Esophagus (tissue), 2 donors: ENCODE measurements at regions not wholly inside any gene's neighbourhood (a gene's known extent, or its start where the extent isn't known, plus 50 kb on each side); places are given as distances from the start of the nearest gene placed in this dataset.

Experiments
- H3K27ac ChIP-seq, 2 donors: one replicate each; pipeline ENCODE4 v1.5.1; 2013; ENCODE audit warnings: low read depth in 2 of 2, mild to moderate bottlenecking in 2 of 2, inconsistent platforms in 1 of 2, low read length in 1 of 2, moderate library complexity in 1 of 2
- H3K27me3 ChIP-seq, 2 donors: one replicate each; pipeline ENCODE4 v1.6.1; 2013; ENCODE audit warnings: low read length in 2 of 2, control low read depth in 1 of 2, mild to moderate bottlenecking in 1 of 2; ENCODE audit not compliant: insufficient read depth in 2 of 2, control insufficient read depth in 1 of 2
- H3K36me3 ChIP-seq, 2 donors: one replicate each; pipeline ENCODE4 v1.6.1; 2013; ENCODE audit warnings: low read length in 1 of 2; ENCODE audit not compliant: control insufficient read depth in 2 of 2, insufficient read depth in 2 of 2
- H3K4me1 ChIP-seq, 2 donors: one replicate each; pipeline ENCODE4 v1.6.1; 2013; ENCODE audit warnings: low read length in 1 of 2; ENCODE audit not compliant: control insufficient read depth in 2 of 2, insufficient read depth in 2 of 2
- H3K4me3 ChIP-seq, 2 donors: one replicate each; pipeline ENCODE4 v1.5.1; 2013; ENCODE audit warnings: low read length in 2 of 2, mild to moderate bottlenecking in 2 of 2, low read depth in 1 of 2, moderate library complexity in 1 of 2
- H3K9me3 ChIP-seq, 2 donors: one replicate each; pipeline ENCODE4 v1.6.1; 2013; ENCODE audit warnings: mild to moderate bottlenecking in 2 of 2, low read depth in 1 of 2, low read length in 1 of 2, moderate library complexity in 1 of 2; ENCODE audit not compliant: control insufficient read depth in 2 of 2, insufficient read depth in 1 of 2
- WGBS, 2 donors: extraction: QIAGEN DNeasy Blood & Tissue Kit; methylation state at CpG; one replicate each; pipeline ENCODE4 v1.1.7; 2013; 5-methylcytosine and 5-hydroxymethylcytosine counted together
- donor health status: healthy with polysubstance abuse.
- donor health status: Bipolar disorder and iron deficiency.

- H3K27ac ChIP-seq: no peak overlapping the region
- 78 to 89% methylated on average over 5 of the region's 5 CpGs for WGBS, 2 donors
- H3K27me3 ChIP-seq: no peaks in the 10 kb centered on the region
- H3K9me3 ChIP-seq: no peaks in the 10 kb centered on the region
- no peak overlapping the region for H3K4me3 ChIP-seq
- H3K36me3 ChIP-seq: no peaks in the 10 kb centered on the region
- no peaks in the 10 kb centered on the region for H3K4me1 ChIP-seq
Measured at GRCh38 chr2:208570066-208570465, 163.5 kb downstream of the PTH2R start.

DNA sequence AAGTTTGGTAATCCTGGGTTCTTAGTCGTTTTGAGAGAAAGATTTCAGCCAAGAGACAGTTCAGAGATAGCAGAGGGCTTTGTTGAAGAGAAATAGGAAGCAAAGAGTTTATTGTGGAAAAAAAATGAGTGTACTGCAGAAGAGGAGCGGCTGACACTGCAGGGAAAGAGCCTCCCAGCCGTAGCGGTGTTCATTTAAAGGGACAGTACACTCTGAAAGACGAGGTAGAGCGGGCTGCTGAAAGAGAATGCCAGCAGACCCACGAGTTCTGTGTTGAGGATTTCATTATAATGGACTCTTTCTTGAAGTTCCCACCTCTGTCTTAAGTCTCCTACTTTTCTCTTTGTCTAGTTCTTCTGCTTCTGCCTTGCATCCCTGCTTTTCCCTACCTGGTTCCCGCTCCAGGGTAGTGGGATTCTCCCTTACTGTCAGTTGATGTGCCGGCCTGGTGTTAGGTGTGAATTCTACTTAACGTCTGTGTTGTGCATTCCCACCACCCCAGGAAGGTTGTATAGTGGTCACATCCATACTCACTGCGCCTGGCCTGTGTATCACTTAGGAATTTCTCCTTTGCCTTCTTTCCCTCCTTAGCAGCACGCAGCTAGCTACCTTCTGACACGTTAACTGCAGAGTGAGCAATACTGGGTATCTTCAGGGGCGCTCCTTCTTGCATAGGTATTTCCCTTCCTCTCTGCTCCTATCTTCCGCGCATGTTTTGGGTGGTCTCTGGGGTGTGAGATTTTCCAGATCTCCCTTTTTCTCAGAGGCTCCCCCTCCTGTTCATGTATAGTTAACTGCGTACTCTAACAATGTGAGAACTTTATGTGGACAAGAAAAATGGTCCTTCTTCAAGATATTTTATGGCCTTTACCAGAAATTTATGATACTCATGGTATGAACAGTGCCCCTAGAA is 164.5 kb downstream of the PTH2R start:
- Histone ChIP-seq H3K36me3 (no peaks in the 10 kb centered on the region), H3K9me3 (no peaks in the 10 kb centered on the region), H3K4me3 (no peak overlapping the region), H3K27me3 (no peaks in the 10 kb centered on the region), H3K27ac (no peak overlapping the region), H3K4me1 (no peaks in the 10 kb centered on the region)
- whole genome bisulfite sequencing, 2 donors: 54 to 61% methylated on average over 17 of the region's 17 CpGs

DNA sequence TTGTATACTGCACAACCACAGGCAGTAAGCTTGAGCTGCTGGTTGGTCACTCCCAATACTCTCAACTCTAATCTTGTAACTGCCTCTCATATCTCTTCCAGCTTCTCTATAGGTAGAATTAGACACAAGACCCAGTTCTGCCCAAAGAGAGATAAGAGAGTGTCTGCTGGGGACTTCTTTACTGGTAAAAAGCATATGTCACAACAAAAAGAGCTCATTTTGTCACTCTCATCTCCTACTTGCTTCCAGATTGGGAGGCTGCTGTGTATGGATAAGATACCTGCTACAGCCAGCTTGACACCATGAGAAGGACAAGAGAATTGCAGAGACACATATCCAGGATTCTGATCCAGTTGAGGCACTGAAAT is 165.2 kb downstream of the PTH2R start:
- Histone ChIP-seq H3K9me3 (no peaks in the 10 kb centered on the region), H3K27me3 (no peaks in the 10 kb centered on the region)

DNA sequence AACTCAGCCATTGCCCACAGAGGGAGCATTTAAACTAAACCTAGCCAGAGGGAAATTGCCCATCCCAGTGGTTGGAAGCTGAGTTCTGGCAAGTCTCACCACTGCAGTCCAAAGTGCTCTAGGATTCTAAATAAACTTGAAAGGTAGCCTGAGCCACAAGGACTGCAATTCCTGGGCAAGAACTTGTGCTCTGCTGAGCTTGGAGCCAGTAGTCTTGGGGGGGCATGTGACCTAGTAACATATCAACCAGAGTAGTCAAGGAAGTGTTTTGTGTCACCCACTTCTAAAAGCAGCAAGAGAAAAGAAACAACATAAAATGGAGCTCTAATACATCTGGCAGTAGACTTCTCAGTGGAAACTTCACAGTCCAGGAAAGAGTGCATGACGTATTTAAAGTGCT is 167.0 kb downstream of the PTH2R start:
- H3K27ac ChIP-seq: no peak overlapping the region
- H3K4me3 ChIP-seq: no peak overlapping the region
- no peaks in the 10 kb centered on the region for H3K36me3 ChIP-seq
- H3K9me3 ChIP-seq: peaks cover 0 to 2% of the 10 kb centered on the region in 2 donors
- H3K27me3 ChIP-seq: no peaks in the 10 kb centered on the region
- no peaks in the 10 kb centered on the region for H3K4me1 ChIP-seq
- WGBS, 2 donors: 74 to 76% methylated on average over 1 of the region's 1 CpG

More for the DNA sequence above, 165.2 kb downstream of the PTH2R start:
- Histone ChIP-seq H3K27ac (no peak overlapping the region), H3K36me3 (no peaks in the 10 kb centered on the region), H3K4me3 (no peak overlapping the region), H3K4me1 (no peaks in the 10 kb centered on the region)

GRCh38 chr2:208579678-208580077 is 173.1 kb downstream of the PTH2R start:
- no peaks in the 10 kb centered on the region for H3K27me3 ChIP-seq
- H3K27ac ChIP-seq: no peak overlapping the region
- H3K9me3 ChIP-seq: peaks cover 0 to 2% of the 10 kb centered on the region in 2 donors
- H3K4me1 ChIP-seq: no peaks in the 10 kb centered on the region
- H3K36me3 ChIP-seq: no peaks in the 10 kb centered on the region
- no peak overlapping the region for H3K4me3 ChIP-seq
- WGBS, 2 donors: 44 to 55% methylated on average over 1 of the region's 1 CpG

GRCh38 chr2:208584378-208584985 is 177.9 kb downstream of the PTH2R start:
- Histone ChIP-seq H3K27ac (no peak overlapping the region), H3K4me1 (no peaks in the 10 kb centered on the region), H3K9me3 (no peaks in the 10 kb centered on the region), H3K27me3 (no peaks in the 10 kb centered on the region), H3K36me3 (no peaks in the 10 kb centered on the region), H3K4me3 (no peak overlapping the region)
- 26 to 30% methylated on average over 5 of the region's 5 CpGs for WGBS, 2 donors

GRCh38 chr2:208586516-208586915 is 179.9 kb downstream of the PTH2R start:
- H3K27me3 ChIP-seq: no peaks in the 10 kb centered on the region
- WGBS, 2 donors: 79 to 85% methylated on average over 2 of the region's 2 CpGs
- H3K27ac ChIP-seq: no peak overlapping the region
- H3K4me3 ChIP-seq: no peak overlapping the region
- H3K9me3 ChIP-seq: no peaks in the 10 kb centered on the region
- H3K36me3 ChIP-seq: no peaks in the 10 kb centered on the region
- H3K4me1 ChIP-seq: no peaks in the 10 kb centered on the region

DNA sequence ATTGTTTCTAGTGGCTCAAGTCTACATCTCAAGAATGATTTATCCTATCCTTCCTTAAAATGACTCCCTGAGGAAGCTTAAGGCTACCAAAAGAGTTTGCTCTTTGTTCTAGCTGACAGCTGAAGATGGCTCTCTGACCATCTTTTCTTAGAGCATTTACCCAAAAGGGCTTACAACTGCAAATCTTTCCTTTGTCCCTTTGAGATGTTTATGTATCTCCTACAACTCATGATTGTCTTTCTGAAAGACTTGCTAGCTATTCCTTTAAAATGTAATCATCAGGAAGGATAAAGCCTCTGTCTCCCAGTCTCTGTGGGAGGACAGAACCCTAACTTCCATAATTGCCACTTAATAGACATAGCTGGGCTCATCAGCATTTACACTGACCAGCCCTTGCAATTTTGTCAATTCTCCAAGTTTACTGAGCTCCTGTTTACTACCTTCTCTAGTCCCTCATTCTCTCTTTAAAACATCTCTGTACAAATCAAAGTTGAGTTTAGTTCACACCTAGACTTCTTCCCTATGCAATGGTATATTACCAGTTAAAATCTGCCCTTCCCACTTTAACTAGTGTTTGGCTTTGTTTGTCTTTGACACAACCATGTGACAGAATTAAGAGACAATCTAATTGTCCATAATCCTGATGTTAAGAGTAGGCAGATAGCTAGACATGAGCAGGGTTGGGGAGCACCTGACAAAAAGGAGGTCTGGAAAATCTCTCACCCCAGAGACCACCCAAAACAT is 188.2 kb downstream of the PTH2R start:
- H3K4me1 ChIP-seq: peaks cover 0 to 2% of the 10 kb centered on the region in 2 donors
- H3K9me3 ChIP-seq: no peaks in the 10 kb centered on the region
- no peak overlapping the region for H3K27ac ChIP-seq
- H3K27me3 ChIP-seq: no peaks in the 10 kb centered on the region
- no peaks in the 10 kb centered on the region for H3K36me3 ChIP-seq
- no peak overlapping the region for H3K4me3 ChIP-seq

GRCh38 chr2:208595386-208596275 is 189.0 kb downstream of the PTH2R start:
- Histone ChIP-seq H3K27ac (no peak overlapping the region), H3K9me3 (no peaks in the 10 kb centered on the region), H3K4me3 (no peak overlapping the region), H3K27me3 (no peaks in the 10 kb centered on the region), H3K4me1 (peaks cover 0 to 2% of the 10 kb centered on the region in 2 donors), H3K36me3 (no peaks in the 10 kb centered on the region)
- WGBS, 2 donors: 54 to 79% methylated on average over 3 of the region's 3 CpGs
